DMS153 treated with DMSO at 0.1 percent for 48 hours (cell line): ENCODE measurements at regions not wholly inside any gene's neighbourhood (a gene's known extent, or its start where the extent isn't known, plus 50 kb on each side); places are given as distances from the start of the nearest gene placed in this dataset.

Source experiments
- DNase-seq: peaks from one replicate; lab custom pipeline; 2025; ENCODE audit not compliant: unreplicated experiment; lab: John Stamatoyannopoulos, UW

DNA sequence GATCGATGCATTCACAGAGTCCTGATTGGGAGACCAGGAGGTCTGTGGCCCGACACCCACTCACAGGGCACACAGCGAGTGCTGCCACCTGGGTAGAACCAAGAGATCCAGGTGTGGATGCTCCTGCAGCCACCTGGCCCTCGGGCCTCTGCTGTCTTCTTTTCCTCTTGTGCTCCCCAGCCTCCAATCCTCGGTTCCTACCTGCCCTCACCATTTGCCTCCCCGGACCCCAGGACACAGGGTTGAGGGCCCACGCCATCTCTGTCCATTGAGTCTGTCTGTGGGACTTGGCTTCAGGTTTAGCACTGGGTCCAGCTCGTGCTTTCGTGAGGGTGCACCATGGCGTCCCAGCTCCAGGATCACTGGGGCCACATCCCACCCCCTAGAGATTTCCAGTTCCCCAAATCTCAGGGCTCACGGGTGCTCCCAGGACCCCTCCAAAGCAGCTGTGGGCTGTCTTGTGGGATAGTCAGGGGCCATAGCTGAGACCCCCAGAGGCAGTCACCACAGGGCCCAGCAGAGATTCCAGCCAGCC is 591.1 kb downstream of the BRD1 start:
- no peak for DNase-seq

DNA sequence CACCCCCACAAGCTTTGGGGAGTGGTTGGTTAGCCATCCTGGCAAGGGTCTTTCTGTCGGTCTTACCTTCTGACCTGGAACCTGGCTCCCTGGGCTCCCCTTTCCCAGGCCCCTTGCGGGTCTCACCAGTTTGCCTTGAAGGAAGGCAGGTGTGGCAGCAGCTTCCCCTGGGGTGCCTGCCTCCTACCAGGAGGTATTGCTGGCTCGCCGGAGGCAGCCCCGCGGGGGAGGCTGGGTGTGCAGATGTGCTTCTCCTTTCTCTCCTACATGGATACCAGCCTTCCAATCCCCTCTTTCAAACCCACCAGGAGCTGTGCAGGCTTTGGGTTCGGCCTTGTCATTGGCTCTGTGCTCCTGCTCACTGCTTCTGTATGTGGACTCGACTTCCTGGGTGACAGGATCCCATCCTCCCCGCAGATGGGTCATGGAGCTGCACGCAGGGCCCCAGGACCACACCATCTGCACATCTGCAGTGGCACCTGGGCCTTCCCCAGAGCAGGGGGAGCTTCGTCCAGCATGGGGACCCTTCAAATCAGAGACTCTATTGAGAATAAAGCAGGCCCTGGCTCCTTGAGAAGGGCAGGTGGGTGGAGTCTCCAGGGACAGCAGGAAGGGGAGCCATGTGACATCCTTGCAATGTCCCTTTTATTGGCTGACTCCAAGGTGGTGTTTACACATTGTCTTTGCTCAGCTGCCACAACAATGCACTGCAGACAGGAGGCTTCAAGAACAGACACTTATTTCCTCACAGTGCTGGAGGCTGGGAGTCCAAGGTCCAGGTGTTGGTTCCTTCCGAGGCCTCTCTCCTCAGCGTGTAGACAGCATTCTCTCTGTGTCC is 592.0 kb downstream of the BRD1 start:
- peak; percentile 86 for DNase-seq

DNA sequence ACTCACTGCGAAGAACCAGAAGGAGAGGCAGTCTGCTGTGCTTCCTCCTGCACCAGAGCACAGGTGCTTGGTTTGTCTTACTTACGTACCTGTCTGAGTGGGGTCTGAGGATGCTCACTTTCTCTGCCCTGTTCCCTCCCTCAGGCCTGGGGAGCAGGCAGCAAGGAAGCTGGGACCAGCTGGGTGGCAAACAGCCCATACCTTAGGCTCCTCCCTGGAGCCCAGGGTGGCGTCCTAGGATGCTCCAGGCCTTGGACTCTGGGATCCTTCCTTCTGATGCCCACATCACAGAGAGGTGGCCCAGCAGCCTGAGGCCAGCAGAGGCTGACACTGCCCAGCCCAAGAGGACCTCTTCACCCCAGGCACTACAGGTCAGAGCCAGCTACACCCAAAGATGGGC is 593.2 kb downstream of the BRD1 start:
- no peak for DNase-seq

DNA sequence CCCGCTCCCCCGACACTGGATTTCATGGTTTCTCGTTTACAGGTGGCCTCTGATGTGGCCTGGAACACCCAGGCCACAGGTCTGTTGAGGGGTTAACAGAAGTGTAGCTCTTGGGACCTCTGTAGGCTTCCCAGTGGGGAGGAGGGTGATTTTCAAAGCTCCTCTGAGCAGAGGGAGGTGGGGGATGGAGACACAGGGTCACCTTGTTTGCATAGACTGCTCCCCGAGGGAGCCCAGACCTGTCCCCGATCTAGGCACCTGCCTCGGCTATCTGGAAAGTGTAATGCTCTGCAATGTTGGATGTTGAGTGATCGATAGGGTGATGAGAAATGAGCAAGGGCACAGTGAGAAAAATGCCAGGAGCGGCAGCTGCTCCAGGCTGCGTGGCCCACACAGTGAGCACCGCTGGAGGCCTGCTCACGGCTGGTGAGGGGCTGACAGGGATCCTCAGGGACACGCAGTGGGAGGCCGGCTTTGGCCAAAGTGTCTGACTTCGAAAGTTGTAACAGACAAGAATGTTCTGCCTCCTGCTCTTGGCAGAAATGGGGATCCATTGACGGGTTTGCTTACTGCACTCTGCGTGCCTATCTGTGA is 594.1 kb downstream of the BRD1 start:
- no peak for DNase-seq

DNA sequence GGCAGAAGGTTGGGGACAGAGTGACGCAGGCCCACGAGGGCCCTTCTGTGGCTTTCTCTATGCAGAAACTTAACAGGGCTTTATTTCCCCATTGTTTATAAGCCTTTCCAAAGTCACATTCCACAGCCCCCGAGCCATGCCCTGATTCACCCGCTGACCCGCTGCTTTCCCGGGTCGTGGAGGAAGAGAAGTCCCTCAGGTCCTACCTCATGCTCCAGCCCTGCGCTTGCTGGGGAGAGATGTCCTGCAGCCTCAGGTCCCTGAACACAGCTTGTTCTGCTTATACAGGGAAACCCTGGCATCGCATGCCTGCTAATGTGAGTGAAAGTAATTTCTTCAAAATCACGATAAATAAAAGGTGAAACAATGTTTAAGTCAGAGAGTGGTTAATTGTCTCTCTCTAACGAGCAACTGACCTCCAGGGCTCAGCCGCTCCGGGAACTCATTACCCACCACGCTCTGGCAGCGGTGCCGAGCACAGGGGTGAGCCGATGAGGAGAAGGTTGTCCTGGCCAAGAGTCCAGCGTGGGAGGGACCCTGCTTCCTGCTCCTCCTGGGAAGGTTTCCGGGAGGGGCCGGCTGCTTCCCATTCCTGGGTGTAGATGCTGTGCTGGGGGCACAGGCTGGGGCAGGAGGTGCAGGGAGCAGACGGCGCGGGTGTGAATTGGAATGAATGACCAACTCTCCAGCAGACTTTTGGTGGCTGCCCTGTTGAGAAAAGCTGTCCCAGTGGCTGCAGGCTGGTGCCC is 595.2 kb downstream of the BRD1 start:
- DNase-seq = no peak

DNA sequence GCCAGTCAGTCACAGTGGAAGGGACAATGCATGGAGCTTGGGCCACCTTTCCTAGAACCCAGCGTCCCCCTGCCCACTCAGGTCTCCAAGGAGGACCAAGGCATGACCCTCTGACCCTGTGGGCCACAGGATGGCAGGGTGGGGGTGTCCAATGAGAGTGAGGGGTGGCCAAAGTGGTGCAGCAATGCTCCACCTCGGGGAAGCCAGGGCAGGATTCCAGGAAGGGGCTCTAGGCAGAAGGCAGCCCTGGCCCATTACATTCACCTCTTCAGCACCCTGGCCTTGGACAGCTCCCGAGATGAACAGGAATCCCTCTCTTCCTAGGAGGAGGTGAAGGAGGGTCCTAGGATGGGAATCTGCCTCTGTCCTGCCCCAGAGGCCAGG is 597.5 kb downstream of the BRD1 start:
- DNase-seq = no peak

DNA sequence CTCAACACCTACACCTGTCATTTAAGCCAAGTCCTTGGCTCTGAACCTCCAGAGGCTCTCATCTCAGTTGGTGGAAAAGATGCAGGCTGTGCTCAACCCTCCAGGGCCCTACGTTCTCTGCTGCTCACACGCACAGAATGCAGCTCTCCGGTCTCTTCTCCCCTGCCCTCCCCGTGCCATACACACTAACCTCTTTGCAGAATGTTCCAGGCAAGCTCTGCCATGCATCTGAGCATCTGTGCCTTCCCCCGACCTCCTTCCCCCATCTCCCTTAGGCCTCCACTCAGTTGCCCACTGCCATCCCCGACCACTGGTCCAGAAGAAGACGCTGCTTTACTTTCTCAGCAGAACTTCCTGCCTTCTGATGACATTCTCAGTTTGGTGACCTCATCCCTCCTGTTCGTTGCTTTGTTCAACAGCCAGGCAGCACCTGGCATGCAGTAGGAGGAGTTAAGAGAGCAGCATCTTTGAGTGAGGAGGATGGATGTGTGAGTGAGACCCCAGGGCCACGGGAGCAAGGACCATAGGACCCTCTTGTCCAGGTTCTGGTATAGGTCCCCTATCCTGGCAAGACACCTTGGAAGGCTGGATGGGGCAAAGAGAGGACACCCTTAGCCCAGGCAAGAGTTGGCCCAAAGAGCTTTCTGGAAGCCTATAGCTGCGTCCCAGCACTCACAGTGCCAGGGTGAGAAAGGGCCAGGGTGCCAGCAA is 598.0 kb downstream of the BRD1 start:
- no peak for DNase-seq

DNA sequence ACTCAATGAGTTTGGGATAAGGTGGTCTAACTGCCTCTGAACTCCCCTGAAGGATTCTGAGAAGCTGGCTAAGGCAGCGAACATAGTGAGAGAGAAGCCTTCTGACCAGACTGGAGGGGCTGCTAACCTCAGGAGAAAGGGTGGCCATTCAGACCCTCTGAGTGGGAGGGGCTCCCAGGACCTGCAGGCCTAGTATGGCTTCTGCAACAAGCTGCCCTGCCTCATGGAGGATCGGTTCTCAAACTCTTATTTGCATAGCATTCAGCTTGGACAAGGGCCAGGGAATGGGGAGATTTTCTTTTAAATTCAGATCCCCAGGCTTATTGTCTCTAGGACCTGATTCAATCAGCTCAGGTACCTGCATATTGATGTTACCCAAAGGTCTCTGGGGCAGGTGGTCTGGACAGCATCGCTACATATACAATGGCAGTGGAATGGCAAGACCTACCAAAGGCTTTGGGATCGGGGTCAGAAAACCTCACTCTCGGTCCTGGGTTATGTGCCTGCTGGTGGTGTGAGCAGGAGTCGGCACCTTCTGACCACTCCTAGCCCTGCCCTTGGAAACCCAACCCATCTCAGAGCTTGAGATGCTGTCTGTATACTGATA is 599.1 kb downstream of the BRD1 start:
- no peak for DNase-seq

DNA sequence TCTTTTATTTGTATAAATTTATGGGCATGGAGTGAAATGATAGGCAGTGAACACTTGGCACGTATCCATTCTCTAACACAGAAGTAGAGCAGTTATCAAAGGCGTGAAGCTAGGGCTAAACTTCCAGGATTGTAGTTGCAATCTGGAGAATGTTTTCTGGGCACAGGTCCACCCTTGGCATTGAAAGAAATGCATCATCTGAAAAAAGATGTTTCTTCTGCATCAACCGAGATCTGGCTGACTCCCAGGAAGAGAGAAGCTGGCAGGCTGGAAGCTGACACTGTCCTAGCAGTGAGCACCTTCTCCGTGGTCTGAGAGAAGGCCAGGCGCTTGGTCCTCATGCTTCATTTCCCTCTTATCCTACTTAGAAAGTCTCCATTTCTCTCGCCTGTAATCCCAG is 600.0 kb downstream of the BRD1 start:
- DNase-seq = no peak

DNA sequence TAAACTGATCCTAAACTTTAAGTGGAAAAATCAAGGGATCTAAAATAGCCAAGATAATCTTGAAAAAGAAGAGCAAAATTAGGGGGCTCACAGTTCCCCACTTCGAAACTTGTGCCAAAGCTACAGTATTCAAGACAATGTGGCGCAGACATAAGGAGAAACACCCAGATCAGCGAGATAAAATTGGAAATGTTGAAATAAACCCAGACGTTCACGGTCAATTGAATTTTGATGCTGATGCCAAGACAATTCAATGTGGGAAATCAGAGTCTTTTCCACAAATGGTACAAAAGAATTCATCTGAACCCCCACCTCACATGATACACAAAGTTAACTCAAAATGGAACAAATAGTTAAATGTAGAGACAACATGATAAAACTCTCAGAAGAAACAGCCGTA is 601.6 kb downstream of the BRD1 start:
- DNase-seq = no peak

DNA sequence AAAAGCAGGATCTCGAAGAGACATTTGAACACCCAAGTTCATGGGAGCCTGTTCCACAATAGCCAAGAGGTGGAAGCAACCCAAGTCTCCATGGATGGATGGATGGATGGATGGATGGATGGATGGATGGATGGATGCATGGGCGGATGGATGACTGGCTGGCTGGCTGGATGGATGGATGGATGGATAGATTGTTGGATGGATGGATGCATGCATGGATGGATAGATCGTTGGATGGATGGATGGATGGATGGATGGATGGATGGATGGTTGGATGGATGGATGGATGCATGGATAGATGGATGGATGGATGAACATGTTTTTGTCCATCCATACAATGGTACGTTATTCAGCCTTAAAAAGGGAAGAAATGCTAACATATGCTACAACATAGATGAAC is 603.4 kb downstream of the BRD1 start:
- DNase-seq = no peak

DNA sequence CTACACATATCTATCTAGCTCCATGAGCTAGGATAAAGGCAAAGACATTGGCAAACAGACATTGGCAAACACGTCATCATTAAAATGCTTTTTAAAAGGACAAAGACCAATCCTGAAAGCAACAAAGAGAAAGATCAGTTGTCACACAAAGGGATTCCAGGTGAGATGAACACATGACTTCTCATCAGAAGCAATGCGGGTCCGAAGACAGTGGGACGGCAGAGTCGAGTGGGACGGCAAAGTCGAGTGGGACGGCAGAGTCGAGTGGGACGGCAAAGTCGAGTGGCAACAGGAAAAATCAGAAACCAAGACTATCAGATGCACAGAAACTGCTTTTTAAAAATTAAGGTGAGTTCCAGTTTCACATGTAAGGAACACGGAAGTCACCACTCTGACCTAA is 609.5 kb downstream of the BRD1 start:
- DNase-seq = no peak

DNA sequence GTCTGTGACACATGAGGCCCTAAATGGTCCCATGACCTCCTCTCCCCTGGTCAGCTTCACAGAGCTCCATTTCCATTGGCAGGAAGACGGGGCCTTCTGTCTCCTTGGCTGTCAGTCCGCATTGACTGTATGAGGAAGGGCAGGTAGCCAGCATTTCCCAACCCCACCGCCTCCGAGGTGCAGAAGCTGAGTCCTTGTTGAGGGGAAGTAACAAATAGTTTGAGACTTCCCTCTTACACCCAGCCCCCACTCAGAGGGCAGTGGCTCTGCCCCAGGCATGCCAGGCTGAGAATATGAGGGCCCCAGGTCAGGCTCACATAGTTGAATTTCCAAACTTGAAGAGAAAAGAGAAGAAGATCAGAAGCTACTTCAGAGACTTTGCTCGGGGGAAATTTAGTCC is 611.1 kb downstream of the BRD1 start:
- no peak for DNase-seq

DNA sequence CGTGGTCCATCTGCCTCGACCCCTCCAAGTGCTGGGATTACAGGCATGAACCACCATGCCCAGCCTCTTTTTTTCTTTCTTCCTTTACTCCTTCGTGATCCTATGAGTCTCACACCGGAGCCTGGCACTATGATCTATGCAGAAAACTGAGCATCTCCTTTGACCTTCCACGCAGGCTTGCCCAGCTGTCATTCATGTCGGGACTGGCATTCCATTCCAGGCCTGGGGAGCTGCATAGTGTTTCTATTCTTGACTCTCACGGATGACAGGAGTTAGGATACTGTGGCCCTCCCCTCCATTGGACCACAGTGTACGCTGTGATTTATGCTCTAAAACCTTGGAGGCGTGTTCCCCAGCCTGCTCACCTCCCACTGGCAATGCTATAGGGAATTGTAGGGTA is 611.8 kb downstream of the BRD1 start:
- DNase-seq = no peak

DNA sequence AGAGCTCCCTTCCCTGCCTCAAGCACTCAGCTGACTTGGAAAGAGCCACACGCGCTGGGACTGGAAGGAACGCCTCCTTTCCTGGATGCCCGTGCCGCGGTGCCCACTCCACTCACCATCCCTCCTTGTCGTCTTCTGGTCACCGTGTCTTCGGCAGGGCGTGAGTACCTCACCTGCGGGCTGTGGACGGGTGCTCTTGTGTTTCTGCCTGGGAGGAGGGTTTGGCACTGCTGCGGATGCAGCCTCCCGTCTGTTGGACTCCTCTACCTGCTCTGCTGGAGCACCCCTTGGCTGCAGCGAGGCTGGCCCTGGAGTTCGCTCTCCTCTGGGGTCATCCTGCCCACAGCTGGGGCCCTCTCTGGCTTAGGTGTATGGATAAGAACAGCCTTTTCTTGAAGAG is 612.7 kb downstream of the BRD1 start:
- DNase-seq = no peak

DNA sequence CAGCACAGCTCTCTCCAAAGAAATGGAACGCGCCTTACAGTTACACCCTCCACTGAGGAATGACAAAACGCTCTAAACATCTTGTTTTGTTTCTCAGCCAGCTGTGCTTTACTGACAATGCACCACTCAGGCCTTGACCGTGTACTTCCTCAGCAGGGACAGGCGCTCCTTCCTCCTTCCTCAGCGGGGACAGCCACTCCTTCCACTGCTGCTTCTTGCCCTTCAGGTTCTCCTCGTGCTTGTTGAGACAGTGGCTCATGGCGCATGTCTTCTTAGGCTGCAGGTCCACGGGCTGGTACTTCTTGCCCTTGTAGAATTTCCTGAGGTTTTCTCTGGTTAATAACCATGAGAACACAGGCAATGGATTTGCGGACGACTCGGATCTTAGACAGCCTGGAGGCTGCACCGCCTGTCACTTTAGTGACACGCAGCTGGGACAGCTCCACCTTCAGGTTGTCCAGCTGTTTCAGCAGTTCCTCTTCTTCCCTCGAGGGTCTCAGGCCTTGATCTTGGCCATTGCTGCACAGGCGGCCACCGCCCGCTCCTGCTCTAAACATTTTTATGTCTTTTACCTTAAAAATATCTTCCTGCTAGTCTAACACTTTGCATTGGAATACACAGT is 613.8 kb downstream of the BRD1 start:
- no peak for DNase-seq

DNA sequence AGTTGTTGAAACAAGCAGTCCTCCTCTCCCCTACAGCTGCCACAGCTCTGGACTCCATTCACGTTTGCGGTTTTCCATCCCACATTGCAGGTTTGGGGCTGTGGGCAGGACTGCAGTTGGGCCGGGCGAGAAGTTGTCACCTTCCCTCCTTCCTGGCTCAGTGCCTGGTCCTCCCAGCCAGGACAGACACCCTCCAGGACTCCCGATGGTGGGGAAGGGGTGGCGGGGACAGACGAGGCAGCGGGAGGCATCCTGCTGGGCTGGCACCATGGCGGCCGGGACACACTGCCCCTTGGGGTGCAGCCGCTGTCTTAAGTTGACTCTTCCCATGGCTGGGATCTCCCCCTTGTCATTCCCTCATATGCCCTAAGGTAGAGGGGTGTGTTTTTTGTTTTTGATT is 615.2 kb downstream of the BRD1 start:
- DNase-seq = no peak

DNA sequence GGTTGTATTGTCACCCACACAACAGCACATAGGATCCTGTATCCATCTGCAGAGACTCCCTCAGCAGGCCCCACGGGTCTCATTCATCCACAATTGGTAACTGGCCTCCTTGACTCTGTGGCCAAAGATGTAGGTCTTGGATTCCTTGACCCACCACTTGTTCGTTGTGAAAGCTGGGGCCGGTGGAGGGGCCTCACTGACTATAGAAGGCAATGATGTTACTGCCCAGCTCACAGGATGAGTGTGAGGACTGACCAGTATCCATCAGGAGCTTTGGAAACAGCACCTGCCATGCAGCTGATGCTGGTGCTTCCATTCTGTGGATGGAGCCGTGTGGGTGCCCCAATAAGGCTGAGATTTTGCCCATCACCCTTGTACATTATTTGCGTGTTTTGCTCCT is 615.7 kb downstream of the BRD1 start:
- no peak for DNase-seq

DNA sequence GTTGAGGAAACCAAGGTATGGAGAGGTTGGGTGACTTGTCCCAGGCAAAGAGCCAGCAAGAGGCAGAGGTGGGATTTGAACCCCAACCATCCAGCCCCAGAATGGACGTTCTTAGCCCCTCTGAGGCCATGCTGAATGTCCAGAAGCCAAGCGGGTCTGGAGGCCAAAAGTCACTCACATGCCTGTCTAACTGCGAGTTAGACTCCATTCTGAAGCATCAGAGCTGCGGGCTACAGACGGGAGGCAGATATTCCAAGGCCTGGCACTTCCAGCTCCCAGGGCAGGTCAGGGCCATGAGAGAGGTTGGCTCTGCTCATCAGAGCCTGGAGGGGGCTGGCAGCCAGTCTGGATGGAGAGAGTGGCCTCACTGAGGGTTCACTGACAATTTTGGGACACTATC is 616.5 kb downstream of the BRD1 start:
- DNase-seq = no peak

DNA sequence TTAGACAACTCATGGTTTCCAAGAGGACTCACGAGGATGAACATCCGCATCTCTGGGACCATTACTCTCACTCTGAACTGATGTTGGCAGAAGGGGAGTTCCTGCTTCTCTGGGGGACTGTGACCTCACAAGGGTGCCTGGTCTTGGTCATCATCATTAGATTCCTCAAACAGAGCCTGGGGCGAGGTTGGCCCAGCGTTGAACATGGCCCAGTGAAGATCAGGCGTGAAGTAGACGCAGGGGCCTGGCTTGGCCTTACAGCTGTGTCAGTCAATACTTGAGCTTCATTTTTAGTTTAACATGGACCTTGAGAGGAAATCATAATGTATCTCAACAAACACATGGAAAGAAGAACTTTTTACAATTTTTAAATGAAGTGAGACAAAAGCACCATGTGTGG is 617.1 kb downstream of the BRD1 start:
- no peak for DNase-seq
